K562 (cell line): ENCODE measurements at regions not wholly inside any gene's neighbourhood (a gene's known extent, or its start where the extent isn't known, plus 50 kb on each side); places are given as distances from the start of the nearest gene placed in this dataset.

Experiments used
- DDX20 ChIP-seq: fragments of 450-650 bp; IDR thresholded peaks from 2 replicates; pipeline ENCODE4 v1.6.1; 2016; ENCODE audit warnings: missing genetic modification characterization, low read depth, mild to moderate bottlenecking, missing compliant biosample characterization, moderate library complexity
- JUN ChIP-seq, 2 experiments: sonication (generic) in 1 of 2; formaldehyde crosslinking in 1 of 2; IDR thresholded peaks; 2 replicates each; pipeline versions ENCODE4 v1.6.1 to v1.8.0; 2012 to 2022; ENCODE audit warnings: borderline replicate concordance in 2 of 2, mild to moderate bottlenecking in 2 of 2, improper control_type of control experiment in 1 of 2, low read depth in 1 of 2, low read length in 1 of 2, missing genetic modification reagents in 1 of 2
- MTA2 ChIP-seq: fragments of 450-650 bp; IDR thresholded peaks from 2 replicates; pipeline ENCODE4 v1.6.1; 2016; ENCODE audit warnings: low read depth
- MYNN ChIP-seq, 2 experiments: sonication (generic); formaldehyde crosslinking in 1 of 2; IDR thresholded peaks; 2 replicates each; pipeline versions ENCODE4 v1.5.0 to v1.6.1; 2016 to 2020; ENCODE audit warnings: antibody characterized with exemption in 1 of 2, missing genetic modification reagents in 1 of 2
- NFE2L1 ChIP-seq: fragments of 450-650 bp; IDR thresholded peaks from 2 replicates; pipeline ENCODE4 v1.6.1; 2016; ENCODE audit warnings: missing genetic modification characterization, low read depth, mild to moderate bottlenecking, missing compliant biosample characterization, moderate library complexity, borderline replicate concordance
- NR1H2 ChIP-seq: sonication (generic); formaldehyde crosslinking; IDR thresholded peaks from 2 replicates; pipeline ENCODE4 v1.4.0; 2020; ENCODE audit warnings: mild to moderate bottlenecking, missing genetic modification reagents
- NR2C2 ChIP-seq, 2 experiments: fragments of 200-800 bp in 1 of 2; sonication (Bioruptor generic) in 1 of 2; sonication (generic) in 1 of 2; formaldehyde crosslinking in 1 of 2; IDR thresholded peaks; 2 replicates each; pipeline versions ENCODE4 v1.6.1 to v1.8.0; 2016 to 2022; ENCODE audit warnings: mild to moderate bottlenecking in 1 of 2, missing compliant biosample characterization in 1 of 2, missing genetic modification characterization in 1 of 2, missing genetic modification reagents in 1 of 2
- RB1 ChIP-seq: fragments of 450-650 bp; IDR thresholded peaks from 2 replicates; pipeline ENCODE4 v1.6.1; 2017; ENCODE audit warnings: low read depth, mild to moderate bottlenecking
- RFX5 ChIP-seq: IDR thresholded peaks from 2 replicates; pipeline ENCODE4 v1.6.1; 2011; ENCODE audit warnings: low read depth, mild to moderate bottlenecking, improper control_type of control experiment, low read length
- SAP30 ChIP-seq: fragments of 200-600 bp; sonication (generic); IDR thresholded peaks from 2 replicates; pipeline ENCODE4 v1.6.1; 2012; ENCODE audit warnings: borderline replicate concordance, low read depth, mild to moderate bottlenecking, moderate library complexity, low read length, control low read depth, inconsistent platforms; ENCODE audit not compliant: insufficient read depth, poor library complexity, severe bottlenecking
- SREBF2 ChIP-seq: sonication (generic); formaldehyde crosslinking; IDR thresholded peaks from 2 replicates; pipeline ENCODE4 v1.4.0; 2020; ENCODE audit warnings: mild to moderate bottlenecking, missing genetic modification reagents
- YBX1 ChIP-seq: fragments of 450-650 bp; IDR thresholded peaks from 2 replicates; pipeline ENCODE4 v1.7.1; 2016; ENCODE audit warnings: mild to moderate bottlenecking
- ZC3H4 ChIP-seq: sonication (generic); formaldehyde crosslinking; IDR thresholded peaks from 2 replicates; pipeline ENCODE4 v1.9.0; 2021; ENCODE audit warnings: missing genetic modification reagents, borderline replicate concordance
- TF ChIP-seq, protein P1 (sequence below), 3 experiments: fragments of 200-800 bp in 1 of 3; sonication (Bioruptor generic) in 1 of 3; sonication (generic) in 1 of 3; formaldehyde crosslinking in 1 of 3; IDR thresholded peaks; 2 replicates each; pipeline versions ENCODE4 v1.6.1 to v1.8.0; 2016 to 2022; ENCODE audit warnings: mild to moderate bottlenecking in 2 of 3, missing compliant biosample characterization in 2 of 3, missing genetic modification characterization in 2 of 3, missing genetic modification reagents in 1 of 3
- TF ChIP-seq, protein P2 (sequence below): sonication (generic); formaldehyde crosslinking; IDR thresholded peaks from 2 replicates; pipeline ENCODE4 v1.8.0; 2022; ENCODE audit warnings: missing genetic modification reagents, mild to moderate bottlenecking, borderline replicate concordance
- TF ChIP-seq, protein P3 (sequence below), 2 experiments: fragments of 250-450 bp in 1 of 2; fragments of 450-650 bp in 1 of 2; sonication (Bioruptor Pico) in 1 of 2; IDR thresholded peaks; 2 replicates each; pipeline versions ENCODE4 v1.6.1 to v1.8.0; 2016 to 2021; ENCODE audit warnings: mild to moderate bottlenecking in 2 of 2, moderate library complexity in 2 of 2, missing compliant biosample characterization in 1 of 2, missing genetic modification characterization in 1 of 2
- TF ChIP-seq, protein P4 (sequence below): IDR thresholded peaks from 2 replicates; pipeline ENCODE4 v1.6.1; 2011; ENCODE audit warnings: borderline replicate concordance, low read depth, mild to moderate bottlenecking, moderate library complexity, low read length; ENCODE audit not compliant: insufficient read depth, poor library complexity, severe bottlenecking
- TF ChIP-seq, protein P5 (sequence below): sonication (generic); formaldehyde crosslinking; IDR thresholded peaks from 2 replicates; pipeline ENCODE4 v1.9.0; 2022; ENCODE audit warnings: mild to moderate bottlenecking, missing genetic modification reagents

DNA sequence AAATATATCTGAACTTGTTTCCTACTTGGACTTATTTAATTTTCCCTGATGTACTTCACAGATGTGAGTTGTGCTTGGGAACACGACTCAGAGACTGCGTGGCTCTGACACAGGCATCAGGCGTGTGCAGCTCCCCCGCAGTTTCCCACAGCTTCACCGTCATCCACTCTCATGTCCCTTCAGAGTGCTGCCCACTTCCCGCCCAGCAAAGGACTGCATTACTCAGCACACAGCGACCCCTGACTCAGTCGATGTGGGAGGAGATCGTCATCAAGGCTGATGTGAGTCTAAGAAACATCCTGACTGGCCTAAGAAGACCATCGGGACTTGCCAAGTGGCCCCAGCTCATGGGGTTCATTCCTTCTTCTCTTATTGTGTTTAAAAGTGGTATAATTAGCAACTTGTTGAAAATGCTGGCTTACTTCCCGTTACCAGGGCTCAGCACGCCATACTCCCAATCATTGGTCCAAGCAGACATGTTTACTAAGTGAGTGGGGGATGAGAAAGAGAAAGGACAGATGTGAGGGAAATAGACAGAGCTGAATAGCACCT is 539.4 kb upstream of the JARID2 start (continued):
- TF ChIP-seq, protein P1, sequence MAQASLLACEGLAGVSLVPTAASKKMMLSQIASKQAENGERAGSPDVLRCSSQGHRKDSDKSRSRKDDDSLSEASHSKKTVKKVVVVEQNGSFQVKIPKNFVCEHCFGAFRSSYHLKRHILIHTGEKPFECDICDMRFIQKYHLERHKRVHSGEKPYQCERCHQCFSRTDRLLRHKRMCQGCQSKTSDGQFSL (CRISPR knock-in tag; IDR thresholded peaks at IDR 0.05): no peak
- TF ChIP-seq, protein P1 (tag; IDR thresholded peaks at IDR 0.05): peak in 1 of 2 experiments; percentile 36; a peak in 1 of 4 replicates
- TF ChIP-seq MYNN (IDR thresholded peaks at IDR 0.05): peak; percentile 82; the same call in 1 of the 2 replicates
- no peak for TF ChIP-seq MYNN (CRISPR knock-in tag; IDR thresholded peaks at IDR 0.05)
- TF ChIP-seq DDX20 (tag): no peak
- TF ChIP-seq MTA2: 0 out of 2 replicates have a peak, but pooled peaks have one; percentile 33
- no peak for TF ChIP-seq YBX1
- TF ChIP-seq RB1: no peak
- TF ChIP-seq NR1H2 (CRISPR knock-in tag): no peak
- TF ChIP-seq, protein P2, sequence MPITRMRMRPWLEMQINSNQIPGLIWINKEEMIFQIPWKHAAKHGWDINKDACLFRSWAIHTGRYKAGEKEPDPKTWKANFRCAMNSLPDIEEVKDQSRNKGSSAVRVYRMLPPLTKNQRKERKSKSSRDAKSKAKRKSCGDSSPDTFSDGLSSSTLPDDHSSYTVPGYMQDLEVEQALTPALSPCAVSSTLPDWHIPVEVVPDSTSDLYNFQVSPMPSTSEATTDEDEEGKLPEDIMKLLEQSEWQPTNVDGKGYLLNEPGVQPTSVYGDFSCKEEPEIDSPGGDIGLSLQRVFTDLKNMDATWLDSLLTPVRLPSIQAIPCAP (CRISPR knock-in tag): no peak
- no peak for TF ChIP-seq SAP30
- TF ChIP-seq JUN (IDR thresholded peaks at IDR 0.05; ENCODE audit: borderline replicate concordance, low read depth, low read length): peak; percentile 94
- TF ChIP-seq JUN (CRISPR knock-in tag; IDR thresholded peaks at IDR 0.05; ENCODE audit: borderline replicate concordance): no peak; the same call in 1 of the 2 replicates
- TF ChIP-seq, protein P3, sequence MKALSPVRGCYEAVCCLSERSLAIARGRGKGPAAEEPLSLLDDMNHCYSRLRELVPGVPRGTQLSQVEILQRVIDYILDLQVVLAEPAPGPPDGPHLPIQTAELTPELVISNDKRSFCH (CRISPR knock-in tag; IDR thresholded peaks at IDR 0.05): no peak
- TF ChIP-seq, protein P3 (tag; IDR thresholded peaks at IDR 0.05): no peak
- TF ChIP-seq NFE2L1 (tag): no peak
- TF ChIP-seq SREBF2 (CRISPR knock-in tag): no peak
- TF ChIP-seq, protein P4, sequence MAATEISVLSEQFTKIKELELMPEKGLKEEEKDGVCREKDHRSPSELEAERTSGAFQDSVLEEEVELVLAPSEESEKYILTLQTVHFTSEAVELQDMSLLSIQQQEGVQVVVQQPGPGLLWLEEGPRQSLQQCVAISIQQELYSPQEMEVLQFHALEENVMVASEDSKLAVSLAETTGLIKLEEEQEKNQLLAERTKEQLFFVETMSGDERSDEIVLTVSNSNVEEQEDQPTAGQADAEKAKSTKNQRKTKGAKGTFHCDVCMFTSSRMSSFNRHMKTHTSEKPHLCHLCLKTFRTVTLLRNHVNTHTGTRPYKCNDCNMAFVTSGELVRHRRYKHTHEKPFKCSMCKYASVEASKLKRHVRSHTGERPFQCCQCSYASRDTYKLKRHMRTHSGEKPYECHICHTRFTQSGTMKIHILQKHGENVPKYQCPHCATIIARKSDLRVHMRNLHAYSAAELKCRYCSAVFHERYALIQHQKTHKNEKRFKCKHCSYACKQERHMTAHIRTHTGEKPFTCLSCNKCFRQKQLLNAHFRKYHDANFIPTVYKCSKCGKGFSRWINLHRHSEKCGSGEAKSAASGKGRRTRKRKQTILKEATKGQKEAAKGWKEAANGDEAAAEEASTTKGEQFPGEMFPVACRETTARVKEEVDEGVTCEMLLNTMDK: no peak
- TF ChIP-seq RFX5: no peak
- no peak for TF ChIP-seq ZC3H4 (CRISPR knock-in tag)
- TF ChIP-seq, protein P5, sequence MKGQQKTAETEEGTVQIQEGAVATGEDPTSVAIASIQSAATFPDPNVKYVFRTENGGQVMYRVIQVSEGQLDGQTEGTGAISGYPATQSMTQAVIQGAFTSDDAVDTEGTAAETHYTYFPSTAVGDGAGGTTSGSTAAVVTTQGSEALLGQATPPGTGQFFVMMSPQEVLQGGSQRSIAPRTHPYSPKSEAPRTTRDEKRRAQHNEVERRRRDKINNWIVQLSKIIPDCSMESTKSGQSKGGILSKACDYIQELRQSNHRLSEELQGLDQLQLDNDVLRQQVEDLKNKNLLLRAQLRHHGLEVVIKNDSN (CRISPR knock-in tag): no peak
- no peak for TF ChIP-seq NR2C2 (CRISPR knock-in tag; IDR thresholded peaks at IDR 0.05)
- peak; percentile 78 for TF ChIP-seq NR2C2 (tag; IDR thresholded peaks at IDR 0.05)
